OCI-LY1 (cell line): ENCODE measurements at regions not wholly inside any gene's neighbourhood (a gene's known extent, or its start where the extent isn't known, plus 50 kb on each side); places are given as distances from the start of the nearest gene placed in this dataset.
A peak's percentile ranks its signal among the peaks of the same experiment; 100 is the strongest.

Experiments
- H2AFZ ChIP-seq: fragments of 200-600 bp; sonication (generic), shearing (Covaris generic); 2 replicates; pipeline ENCODE4 v1.6.0; 2014; ENCODE audit warnings: antibody characterized with exemption, mild to moderate bottlenecking, low read length
- H3F3A ChIP-seq: fragments of 200-600 bp; sonication (generic), shearing (Covaris generic); 2 replicates; pipeline ENCODE4 v1.6.0; 2014; ENCODE audit warnings: mild to moderate bottlenecking, antibody characterized with exemption, low read length, moderate library complexity; ENCODE audit not compliant: insufficient read depth
- H3K27ac ChIP-seq: fragments of 200-600 bp; sonication (generic); 2 replicates; pipeline ENCODE4 v1.5.1; 2014; ENCODE audit warnings: low read length, mixed run types, mild to moderate bottlenecking, low read depth; ENCODE audit not compliant: poor library complexity, severe bottlenecking
- H3K27me3 ChIP-seq: fragments of 200-600 bp; sonication (generic); 2 replicates; pipeline ENCODE4 v1.6.0; 2014; ENCODE audit warnings: antibody characterized with exemption, mild to moderate bottlenecking, low read length, moderate library complexity; ENCODE audit not compliant: insufficient read depth
- H3K36me3 ChIP-seq: fragments of 200-600 bp; sonication (generic); 2 replicates; pipeline ENCODE4 v1.6.1; 2014; ENCODE audit warnings: mild to moderate bottlenecking, antibody characterized with exemption, low read length, moderate library complexity, mixed read lengths; ENCODE audit not compliant: insufficient read depth
- H3K4me1 ChIP-seq: fragments of 200-600 bp; sonication (generic); 2 replicates; pipeline ENCODE4 v1.5.1; 2014; ENCODE audit warnings: mild to moderate bottlenecking, low read length, moderate library complexity; ENCODE audit not compliant: insufficient read depth, severe bottlenecking
- H3K4me2 ChIP-seq: fragments of 200-600 bp; sonication (generic), shearing (Covaris generic); 2 replicates; pipeline ENCODE4 v1.6.1; 2014; ENCODE audit warnings: low read length
- H3K4me3 ChIP-seq: fragments of 200-600 bp; sonication (generic); 2 replicates; pipeline ENCODE4 v1.5.1; 2014; ENCODE audit warnings: low read length, low read depth, mild to moderate bottlenecking, mixed read lengths; ENCODE audit not compliant: poor library complexity, severe bottlenecking
- H3K79me2 ChIP-seq: fragments of 200-600 bp; shearing (Covaris generic); 2 replicates; pipeline ENCODE4 v1.6.1; 2016; ENCODE audit warnings: mixed run types, low read length, mixed read lengths; ENCODE audit not compliant: insufficient read depth
- H3K9ac ChIP-seq: fragments of 200-600 bp; sonication (generic), shearing (Covaris generic); 2 replicates; pipeline ENCODE4 v1.6.1; 2014; ENCODE audit warnings: mild to moderate bottlenecking, low read length, mixed read lengths
- H3K9me2 ChIP-seq: fragments of 200-600 bp; sonication (generic), shearing (Covaris generic); 2 replicates; pipeline ENCODE4 v1.6.1; 2014; ENCODE audit warnings: low read depth, mild to moderate bottlenecking, low read length, mixed read lengths
- H3K9me3 ChIP-seq: fragments of 200-600 bp; shearing (Covaris generic); 2 replicates; pipeline ENCODE4 v1.6.1; 2014; ENCODE audit warnings: low read length, mixed read lengths
- H4K20me1 ChIP-seq: fragments of 200-600 bp; sonication (generic), shearing (Covaris generic); 2 replicates; pipeline ENCODE4 v1.6.0; 2016; ENCODE audit warnings: mild to moderate bottlenecking, low read length; ENCODE audit not compliant: insufficient read depth
- CTCF ChIP-seq: fragments of 200-600 bp; sonication (generic), shearing (Covaris generic); IDR thresholded peaks from 2 replicates; pipeline ENCODE4 v1.5.1; 2017; ENCODE audit warnings: mild to moderate bottlenecking, antibody characterized with exemption, low read length, moderate library complexity, mixed read lengths
- EZH2 ChIP-seq: fragments of 200-600 bp; sonication (generic), shearing (Covaris generic); IDR thresholded peaks from 2 replicates; pipeline ENCODE4 v1.8.0; 2017; ENCODE audit warnings: borderline replicate concordance, mixed run types, mild to moderate bottlenecking, antibody characterized with exemption, low read length, moderate library complexity, mixed read lengths

- H3K4me1 ChIP-seq, result peaks cover 17% of the 10 kb centered on the region
- H3K27me3 ChIP-seq, result no peaks in the 10 kb centered on the region
- no peaks in the 10 kb centered on the region for H3K36me3 ChIP-seq
- no peaks in the 10 kb centered on the region for H4K20me1 ChIP-seq
- TF ChIP-seq EZH2 (no peak), CTCF (no peak)
- no peaks in the 10 kb centered on the region for H3K9me2 ChIP-seq
- H2AFZ ChIP-seq, result no peak overlapping the region
- H3K79me2 ChIP-seq, result no peaks in the 10 kb centered on the region
- no peak overlapping the region for H3K9ac ChIP-seq
- no peaks in the 10 kb centered on the region for H3F3A ChIP-seq
- no peak overlapping the region for H3K27ac ChIP-seq
- no peaks in the 10 kb centered on the region for H3K9me3 ChIP-seq
- no peak overlapping the region for H3K4me2 ChIP-seq
- H3K4me3 ChIP-seq, result no peak overlapping the region
These were observed 60.5 kb upstream of the CYRIA start for GRCh38 chr2:16726147-16726546.

GRCh38 chr2:16725549-16725948, 59.9 kb upstream of the CYRIA start:
- no peaks in the 10 kb centered on the region for H3K9me3 ChIP-seq
- no peak overlapping the region for H3K4me3 ChIP-seq
- TF ChIP-seq CTCF, result no peak
- no peak for TF ChIP-seq EZH2
- H3F3A ChIP-seq, result no peaks in the 10 kb centered on the region
- H3K27me3 ChIP-seq, result no peaks in the 10 kb centered on the region
- H3K36me3 ChIP-seq, result no peaks in the 10 kb centered on the region
- peaks cover 17% of the 10 kb centered on the region for H3K4me1 ChIP-seq
- H3K4me2 ChIP-seq, result no peak overlapping the region
- H3K9ac ChIP-seq, result no peak overlapping the region
- no peak overlapping the region for H2AFZ ChIP-seq
- H3K27ac ChIP-seq, result no peak overlapping the region
- no peaks in the 10 kb centered on the region for H3K9me2 ChIP-seq
- H4K20me1 ChIP-seq, result no peaks in the 10 kb centered on the region
- H3K79me2 ChIP-seq, result no peaks in the 10 kb centered on the region

- no peak overlapping the region for H3K27ac ChIP-seq
- no peak overlapping the region for H3K4me2 ChIP-seq
- H3K9me2 ChIP-seq, result no peaks in the 10 kb centered on the region
- no peaks in the 10 kb centered on the region for H3K27me3 ChIP-seq
- no peak overlapping the region for H2AFZ ChIP-seq
- H3F3A ChIP-seq, result no peaks in the 10 kb centered on the region
- no peak for TF ChIP-seq EZH2
- TF ChIP-seq CTCF, result peak; percentile 31; the same call in 1 of the 2 replicates
- no peaks in the 10 kb centered on the region for H3K79me2 ChIP-seq
- H3K9ac ChIP-seq, result no peak overlapping the region
- H3K9me3 ChIP-seq, result no peaks in the 10 kb centered on the region
- H3K4me3 ChIP-seq, result no peak overlapping the region
- peaks cover 21% of the 10 kb centered on the region for H3K4me1 ChIP-seq
- no peaks in the 10 kb centered on the region for H4K20me1 ChIP-seq
- H3K36me3 ChIP-seq, result no peaks in the 10 kb centered on the region
These were observed 57.0 kb upstream of the CYRIA start for GRCh38 chr2:16722677-16723076.
